ENCODE measurements at regions not wholly inside any gene's neighbourhood (a gene's known extent, or its start where the extent isn't known, plus 50 kb on each side); places are given as distances from the start of the nearest gene placed in this dataset.
"Not testable (repeated sequence)": the region's sequence is repeated elsewhere in the genome, so short reads cannot be mapped to it uniquely, and the experiment has no call there.

DNA sequence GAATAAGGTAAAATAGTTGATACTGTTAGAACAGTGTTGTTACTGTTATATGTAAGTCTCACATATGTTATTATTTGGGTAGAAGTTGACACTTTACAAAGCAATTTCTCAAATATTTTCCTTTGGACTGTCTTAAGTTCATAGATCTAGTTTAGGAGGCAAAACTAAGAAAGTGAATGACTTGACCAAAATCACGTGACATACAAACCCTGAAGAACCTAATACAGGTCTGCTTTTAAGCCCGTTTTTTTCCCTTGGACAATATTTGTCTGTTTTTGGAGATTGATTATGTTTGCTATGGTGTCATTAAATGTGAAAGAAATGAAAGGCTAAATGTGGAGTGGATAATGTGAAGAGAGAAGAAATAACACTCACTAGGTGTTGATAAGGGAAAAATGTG is 644.9 kb upstream of the PITX2 start:
- DNase-seq (ENCODE audit: low read depth) = no peak

DNA sequence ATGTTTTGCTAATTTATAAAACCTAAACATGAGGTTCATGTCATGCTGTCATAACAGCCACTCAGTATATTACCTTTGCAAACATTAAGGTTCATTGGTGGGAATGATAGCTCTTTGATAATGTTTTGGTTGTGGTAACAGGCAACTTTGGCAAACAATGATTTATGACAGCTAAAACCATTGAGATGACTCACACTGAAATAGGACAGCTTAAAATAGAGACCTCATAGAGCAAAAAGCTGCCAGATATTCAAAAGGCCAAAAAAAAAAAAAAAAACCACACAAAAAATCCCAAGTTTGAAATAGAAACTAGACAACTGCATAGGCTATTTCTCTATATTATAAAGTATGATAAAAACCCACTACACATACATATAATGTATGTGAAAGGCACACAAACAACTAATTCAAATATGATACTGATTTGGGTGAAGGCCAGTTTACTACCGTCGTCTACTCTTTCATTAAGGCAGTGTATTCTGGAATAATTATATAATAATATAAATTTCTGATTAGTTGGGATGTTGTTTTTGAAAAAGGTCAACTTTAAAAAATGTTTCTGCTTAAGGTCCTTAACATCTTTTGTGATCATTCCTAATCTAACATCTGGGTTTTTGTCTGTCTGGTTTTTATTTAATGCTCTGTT is 646.0 kb upstream of the PITX2 start:
- no peak for DNase-seq (ENCODE audit: low read depth)

DNA sequence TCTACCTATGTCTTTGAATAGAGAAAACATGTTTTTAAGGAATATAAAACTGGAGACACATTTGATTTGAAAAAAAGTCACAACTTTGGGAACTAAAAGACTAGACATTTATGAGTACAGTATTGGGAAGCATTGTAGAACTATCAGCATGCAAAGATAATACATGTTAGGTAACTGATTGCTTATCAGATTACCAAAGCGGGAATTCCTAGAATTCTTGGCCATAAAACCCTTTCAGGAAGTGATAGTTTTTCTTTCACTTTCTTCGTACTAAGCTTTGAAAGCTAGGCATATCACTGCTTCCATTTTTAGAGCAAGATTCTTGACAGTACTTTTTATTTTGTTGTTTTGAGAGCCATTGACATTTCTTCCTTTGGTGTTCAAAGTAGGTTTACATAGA is 646.6 kb upstream of the PITX2 start:
- no peak for DNase-seq (ENCODE audit: low read depth)

DNA sequence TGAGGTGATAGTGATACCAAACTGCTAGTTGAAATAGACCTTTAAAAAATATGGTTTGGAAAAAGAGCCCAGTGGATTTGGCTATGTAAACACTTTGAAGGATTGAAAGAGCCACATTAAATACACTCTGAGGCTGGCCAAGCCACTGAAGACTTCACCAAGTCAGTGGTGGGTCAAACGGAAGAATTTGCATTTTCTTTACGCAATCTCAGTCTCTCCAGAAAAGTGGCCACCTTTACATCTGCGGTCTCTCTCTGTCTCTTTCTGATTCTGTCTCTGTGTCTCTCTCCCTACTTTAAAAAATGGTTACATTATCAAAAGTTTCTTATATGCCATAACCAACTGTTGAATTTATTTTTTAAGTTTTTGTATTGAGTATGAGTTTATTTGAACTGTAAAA is 651.2 kb upstream of the PITX2 start:
- no peak for DNase-seq (ENCODE audit: low read depth)

DNA sequence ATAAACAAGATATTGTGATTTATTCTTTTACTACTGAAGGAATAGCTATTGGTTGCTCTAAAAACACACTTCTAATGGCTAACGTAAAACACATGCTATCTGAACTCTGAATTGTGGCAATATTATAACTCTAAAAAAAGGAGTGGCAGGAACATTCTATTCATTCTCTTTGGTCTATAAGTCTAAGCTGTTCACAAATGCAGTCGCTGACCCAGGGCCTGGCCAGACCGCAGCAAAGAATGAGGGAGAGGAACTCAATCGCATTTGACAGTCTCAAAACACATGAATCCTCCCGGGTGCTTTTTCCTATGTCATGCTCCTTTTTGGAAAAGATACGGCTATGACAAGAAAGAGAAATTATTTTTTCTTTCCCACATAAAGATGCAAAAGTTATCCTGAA is 651.6 kb upstream of the PITX2 start:
- no peak for DNase-seq (ENCODE audit: low read depth)

DNA sequence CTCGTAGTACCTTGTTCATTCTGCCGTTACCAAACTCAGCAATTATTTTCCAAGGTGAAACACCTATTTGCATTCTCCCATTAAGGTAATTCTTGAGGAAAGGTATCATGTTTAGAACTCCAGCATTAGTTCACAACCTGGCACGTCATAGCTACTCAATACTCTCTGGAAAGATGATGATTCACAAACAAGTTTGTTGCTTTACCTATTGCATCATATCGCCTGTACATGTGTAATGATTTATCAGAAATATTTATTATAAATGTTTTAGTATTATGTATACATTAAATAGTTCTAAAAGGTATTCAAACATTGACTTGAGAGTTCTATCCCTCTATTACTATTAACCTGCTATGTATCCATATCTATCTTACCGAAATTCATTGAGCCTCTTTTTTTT is 658.3 kb upstream of the PITX2 start:
- no peak for DNase-seq (ENCODE audit: low read depth)

DNA sequence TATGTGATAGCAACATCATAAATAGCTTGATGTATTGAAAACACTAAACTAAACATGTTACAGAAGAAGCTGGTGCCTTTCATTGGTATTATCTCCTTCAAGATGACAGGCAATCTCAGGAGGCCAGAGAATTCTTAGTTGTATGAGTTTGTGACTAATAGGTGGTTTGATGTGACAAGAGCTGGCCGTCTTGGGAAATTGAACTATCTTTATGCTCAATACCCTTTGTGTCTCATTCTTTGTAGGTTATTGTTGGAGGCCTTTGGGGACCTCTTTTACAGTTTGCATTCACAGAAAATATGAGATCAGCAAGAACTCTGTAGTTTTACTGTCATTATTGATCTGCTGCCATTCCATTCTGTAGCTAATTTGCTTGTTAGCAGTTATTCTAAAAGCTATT is 659.2 kb upstream of the PITX2 start:
- DNase-seq (ENCODE audit: low read depth) = no peak

DNA sequence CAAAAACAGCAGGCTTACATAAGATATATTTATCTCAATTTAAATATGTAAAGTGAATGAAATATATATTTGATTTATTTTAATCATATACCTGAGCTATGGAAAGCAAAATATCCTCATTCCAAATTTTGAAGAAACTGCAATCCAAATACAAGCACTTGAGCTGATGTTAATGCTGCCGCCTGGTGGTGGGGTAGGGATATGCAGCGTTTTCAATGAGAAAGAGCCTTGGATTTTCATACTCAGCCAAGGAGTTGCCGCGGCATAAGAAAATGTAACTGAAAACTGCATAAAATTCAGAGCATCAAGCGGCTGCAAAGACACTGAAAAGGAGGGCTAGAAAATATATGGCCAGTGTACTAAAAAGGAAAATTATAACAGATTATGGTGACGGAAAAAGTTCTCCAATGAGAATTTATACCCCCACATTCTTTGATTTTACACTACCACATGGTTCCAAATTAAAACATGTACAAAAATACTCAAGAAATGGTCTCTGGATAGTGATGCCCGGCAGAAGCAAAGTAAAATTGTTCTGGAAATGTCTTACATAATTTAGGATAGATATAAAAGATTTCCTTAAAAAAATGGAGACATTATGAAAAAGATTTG is 660.3 kb upstream of the PITX2 start:
- DNase-seq (ENCODE audit: low read depth) = no peak

DNA sequence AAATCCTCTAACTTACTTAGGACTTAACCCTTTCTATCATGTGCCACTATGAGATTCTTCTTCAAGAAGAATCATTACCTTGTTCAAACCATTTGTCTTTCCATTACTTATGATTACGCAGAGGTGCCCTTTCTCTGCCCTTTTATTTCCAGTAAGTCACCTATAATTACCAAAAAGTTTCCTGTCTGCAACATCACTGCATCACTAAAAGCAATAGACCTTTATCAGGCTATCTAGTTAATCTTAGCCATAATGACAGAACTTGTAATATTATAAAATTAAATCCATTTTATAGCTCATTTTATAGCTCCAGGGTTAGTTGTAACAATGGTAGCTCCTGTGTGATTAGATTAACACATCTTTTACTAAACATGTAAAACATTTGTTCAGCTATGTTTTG is 673.6 kb upstream of the PITX2 start:
- no peak for DNase-seq (ENCODE audit: low read depth)

DNA sequence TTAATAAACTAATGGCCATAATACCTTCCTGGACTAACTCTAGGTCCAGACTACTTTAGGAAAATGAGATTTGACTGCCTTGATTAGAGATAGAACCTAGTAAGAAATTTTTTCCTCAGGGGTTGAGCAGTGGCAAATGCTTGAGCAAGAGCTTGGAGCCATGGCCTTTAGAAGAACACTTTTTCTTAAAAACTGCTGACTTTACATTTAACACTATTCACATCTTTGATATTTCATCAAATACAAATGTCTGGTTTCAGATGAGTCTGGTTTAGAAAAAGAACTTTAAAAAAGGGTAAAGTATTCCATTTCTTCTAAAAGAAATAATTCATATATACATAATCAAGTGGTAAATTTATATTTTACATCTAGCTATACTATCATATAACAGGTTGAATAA is 680.9 kb upstream of the PITX2 start:
- DNase-seq (ENCODE audit: low read depth) = no peak

DNA sequence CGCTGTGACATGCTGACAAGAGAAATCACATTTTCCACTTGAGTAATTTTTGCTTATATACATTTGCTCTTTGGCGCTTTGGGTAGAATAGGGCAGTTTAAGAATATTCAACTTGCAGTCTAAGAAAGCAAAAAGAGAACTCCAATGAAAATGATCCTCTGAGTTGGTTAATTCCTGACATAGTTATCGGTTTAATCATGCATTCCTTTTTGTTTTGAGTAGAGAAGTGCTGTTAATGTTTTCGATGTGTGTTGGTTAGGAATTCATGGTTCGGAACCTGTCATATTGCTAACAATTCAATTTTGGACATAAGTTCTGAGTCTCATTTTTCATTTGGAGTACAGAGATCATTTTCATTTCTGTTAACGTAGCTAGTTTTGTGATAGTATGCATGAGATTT is 700.6 kb upstream of the PITX2 start:
- DNase-seq (ENCODE audit: low read depth) = no peak

DNA sequence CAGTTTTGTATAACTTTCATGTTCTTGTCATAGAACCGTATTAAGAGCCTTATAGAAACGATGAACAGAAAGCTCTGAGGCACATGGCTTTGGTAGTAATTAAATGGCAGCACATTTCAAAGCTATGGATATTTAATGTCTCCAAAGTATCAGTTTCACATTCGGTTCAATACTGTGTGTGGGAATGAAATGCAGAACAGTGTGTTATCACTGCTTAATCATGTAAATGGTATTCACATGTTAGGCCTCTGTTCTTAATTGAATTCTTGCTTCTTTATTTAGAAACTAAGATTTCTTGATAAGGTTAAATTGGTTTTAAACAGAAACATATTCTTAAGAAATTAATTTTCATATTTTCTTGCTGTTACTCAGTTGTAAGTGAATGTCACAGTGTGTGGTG is 701.0 kb upstream of the PITX2 start:
- no peak for DNase-seq (ENCODE audit: low read depth)

DNA sequence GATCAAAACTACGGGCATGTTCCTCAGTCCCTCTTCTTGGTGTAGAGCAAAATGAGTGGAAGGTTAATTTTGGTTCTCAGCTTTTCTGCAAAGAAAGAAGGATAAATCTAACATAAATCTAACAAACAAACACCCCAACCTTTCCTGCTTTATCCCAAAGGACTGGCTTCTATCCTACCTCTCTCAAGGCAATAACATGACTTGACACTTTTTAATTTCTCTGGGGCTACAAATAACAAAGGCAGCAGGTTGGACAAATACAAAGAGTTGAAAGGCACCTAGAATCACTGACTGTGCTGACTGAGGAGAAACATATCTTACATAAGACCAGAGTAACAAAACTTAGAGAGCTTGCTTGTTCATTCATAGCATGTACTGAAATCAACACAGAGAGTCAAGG is 703.6 kb upstream of the PITX2 start:
- DNase-seq (ENCODE audit: low read depth) = no peak

DNA sequence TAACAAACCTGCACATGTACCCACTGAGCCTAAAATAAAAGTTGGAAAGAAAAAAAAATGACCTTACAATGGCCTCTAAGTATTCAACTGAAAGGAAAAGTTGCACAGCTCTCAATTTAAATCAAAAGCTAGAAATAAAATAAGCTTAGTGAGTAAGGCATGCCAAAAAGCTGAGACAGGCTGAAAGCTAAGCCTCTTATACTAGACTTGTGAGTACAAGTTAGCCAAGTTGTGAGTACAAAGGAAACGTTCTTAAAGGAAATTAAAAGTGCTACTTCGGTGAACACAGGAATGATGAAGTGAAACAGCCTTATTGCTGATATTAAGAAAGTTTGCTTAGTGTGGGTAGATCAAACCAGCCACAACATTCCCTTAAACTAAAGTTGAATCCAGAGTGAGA is 707.9 kb upstream of the PITX2 start:
- DNase-seq (ENCODE audit: low read depth) = no peak

DNA sequence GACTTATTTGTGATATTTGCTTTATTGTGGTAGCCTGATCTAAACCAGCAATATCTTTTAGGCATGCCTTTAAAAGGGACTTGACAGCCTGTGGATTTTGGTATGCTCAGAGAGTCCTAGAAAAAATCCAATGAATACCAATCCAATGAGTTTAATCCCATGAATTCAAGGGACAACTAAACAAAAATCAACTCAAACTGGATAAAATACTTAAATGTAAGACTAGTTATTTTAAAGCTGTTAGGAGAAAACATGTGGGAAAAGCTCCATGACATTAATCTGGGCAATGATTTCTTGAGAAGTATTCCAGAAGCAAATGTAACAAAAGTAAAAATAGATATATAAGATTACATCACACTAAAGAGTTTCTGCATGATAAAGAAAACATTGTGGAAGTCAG is 711.5 kb upstream of the PITX2 start:
- DNase-seq (ENCODE audit: low read depth) = no peak

DNA sequence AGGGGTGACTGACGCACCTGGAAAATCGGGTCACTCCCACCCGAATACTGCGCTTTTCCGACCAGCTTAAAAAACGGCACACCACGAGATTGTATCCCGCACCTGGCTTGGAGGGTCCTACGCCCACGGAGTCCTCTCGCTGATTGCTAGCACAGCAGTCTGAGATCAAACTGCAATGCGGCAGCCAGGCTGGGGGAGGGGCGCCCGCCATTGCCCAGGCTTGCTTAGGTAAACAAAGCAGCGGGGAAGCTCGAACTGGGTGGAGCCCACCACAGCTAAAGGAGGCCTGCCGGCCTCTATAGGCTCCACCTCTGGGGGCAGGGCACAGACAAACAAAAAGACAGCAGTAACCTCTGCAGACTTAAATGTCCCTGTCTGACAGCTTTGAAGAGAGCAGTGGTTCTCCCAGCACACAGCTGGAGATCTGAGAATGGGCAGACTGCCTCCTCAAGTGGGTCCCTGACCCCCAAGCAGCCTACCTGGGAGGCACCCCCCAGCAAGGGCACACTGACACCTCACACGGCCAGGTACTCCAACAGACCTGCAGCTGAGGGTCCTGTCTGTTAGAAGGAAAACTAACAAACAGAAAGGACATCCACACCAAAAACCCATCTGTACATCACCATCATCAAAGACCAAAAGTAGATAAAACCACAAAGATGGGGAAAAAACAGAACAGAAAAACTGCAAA is 714.5 kb upstream of the PITX2 start:
- DNase-seq (ENCODE audit: low read depth) = not testable (repeated sequence)

DNA sequence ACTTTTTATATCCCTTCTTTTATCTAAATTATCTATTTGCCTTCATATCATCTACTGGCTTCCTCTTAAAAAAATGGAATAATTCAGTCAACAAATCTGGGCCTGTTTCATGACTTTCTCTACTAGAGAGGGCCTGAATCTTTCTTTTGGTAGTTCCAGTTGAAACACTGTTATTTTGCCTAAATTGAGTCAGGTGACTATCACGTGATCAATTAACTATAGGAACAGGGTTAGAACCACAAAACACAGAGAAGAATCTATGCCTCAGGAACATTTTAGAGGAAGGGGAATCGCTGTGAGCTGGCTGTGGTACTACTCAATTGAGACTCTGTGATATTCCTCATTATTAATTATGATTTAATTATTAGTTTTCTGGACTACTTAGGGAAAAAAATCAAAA is 736.7 kb upstream of the PITX2 start:
- no peak for DNase-seq (ENCODE audit: low read depth)

DNA sequence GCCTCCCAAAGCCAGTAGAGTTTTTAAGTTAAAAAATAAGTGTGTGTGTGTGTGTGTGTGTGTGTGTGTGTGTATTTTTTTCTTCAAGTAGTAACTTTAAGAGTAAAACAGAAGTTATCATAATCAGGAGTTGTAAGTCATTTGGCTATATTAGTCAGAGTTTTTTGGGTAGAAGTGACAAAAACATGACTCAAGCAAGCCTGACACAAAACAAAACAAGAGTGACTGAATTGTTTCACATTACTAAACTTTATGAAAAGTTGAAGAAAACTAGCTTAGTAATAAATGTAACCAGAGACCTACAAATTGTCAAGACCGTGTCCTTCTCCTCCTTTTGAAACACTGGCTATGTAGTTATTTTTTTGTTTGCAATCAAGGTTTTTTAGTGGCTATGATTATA is 738.0 kb upstream of the PITX2 start:
- DNase-seq (ENCODE audit: low read depth) = no peak

DNA sequence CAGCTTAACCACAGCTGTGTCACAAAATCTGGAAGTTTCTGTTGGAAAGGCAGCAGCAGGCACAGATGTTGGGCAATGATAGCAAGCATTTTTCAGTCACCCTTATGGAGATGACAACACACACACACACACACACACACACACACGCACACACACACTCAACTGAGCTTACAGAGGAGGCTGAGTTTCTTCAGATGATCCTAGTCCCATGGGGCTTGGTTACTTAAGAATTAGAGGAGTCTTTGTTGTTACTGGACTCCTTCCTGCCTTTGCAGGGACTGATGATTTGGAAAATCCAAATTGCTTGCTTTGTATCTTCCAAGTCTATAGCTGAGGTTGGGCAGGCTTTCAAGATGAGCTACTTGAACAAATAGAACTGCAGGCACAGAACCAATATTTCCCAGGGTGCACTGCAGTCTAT is 740.1 kb upstream of the PITX2 start:
- DNase-seq (ENCODE audit: low read depth) = no peak

DNA sequence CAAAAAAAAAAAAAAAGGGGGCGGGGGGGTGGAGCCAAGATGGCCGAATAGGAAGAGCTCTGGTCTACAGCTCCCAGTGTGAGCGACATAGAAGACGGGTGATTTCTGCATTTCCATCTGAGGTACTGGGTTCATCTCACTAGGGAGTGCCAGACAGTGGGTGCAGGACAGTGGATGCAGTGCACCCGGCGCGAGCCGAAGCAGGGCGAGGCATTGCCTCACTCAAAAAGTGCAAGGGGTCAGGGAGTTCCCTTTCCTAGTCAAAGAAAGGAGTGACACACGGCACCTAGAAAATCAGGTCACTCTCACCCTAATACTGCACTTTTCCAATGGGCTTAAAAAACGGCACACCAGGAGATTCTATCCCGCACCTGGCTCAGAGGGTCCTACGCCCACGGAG is 755.0 kb upstream of the PITX2 start:
- DNase-seq (ENCODE audit: low read depth) = not testable (repeated sequence)

DNA sequence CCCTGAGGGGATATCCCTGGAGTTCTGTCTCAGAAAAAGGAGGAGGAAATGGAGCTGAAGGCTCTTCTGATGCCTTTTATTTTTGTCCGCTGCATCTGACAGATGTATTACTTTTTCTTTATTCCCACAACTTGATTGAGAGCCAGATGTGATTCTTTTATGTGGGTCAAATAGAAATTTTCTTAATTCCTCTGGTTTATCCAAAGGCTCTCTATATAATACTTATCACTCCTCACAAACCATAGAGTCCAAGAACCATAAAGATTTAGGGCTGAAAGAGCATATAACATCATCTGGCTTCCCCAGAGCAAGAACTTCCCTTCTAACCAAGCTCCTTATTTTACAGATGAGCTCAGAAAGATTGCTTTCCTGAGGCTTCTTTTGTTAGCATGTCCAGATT is 756.7 kb upstream of the FAM241A start:
- no peak for DNase-seq (ENCODE audit: low read depth)

DNA sequence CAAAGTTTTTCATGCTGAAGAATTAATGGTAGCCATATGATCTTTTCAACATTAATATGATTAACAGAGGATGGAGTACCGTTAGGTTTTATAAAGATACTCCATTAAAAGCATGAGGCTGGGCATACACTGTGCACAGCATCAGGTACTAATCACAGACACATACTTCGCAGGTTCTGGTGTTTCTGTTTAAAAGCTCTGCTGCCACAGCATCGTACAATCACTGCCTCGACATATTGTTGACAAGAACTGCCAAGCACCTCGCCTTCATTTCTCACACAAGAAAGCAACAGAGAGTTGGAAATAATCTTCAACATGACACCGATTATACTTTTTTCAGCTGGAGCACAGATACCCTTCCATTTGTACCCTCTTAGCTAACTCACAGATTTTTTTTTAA is 753.4 kb upstream of the FAM241A start:
- no peak for DNase-seq (ENCODE audit: low read depth)

DNA sequence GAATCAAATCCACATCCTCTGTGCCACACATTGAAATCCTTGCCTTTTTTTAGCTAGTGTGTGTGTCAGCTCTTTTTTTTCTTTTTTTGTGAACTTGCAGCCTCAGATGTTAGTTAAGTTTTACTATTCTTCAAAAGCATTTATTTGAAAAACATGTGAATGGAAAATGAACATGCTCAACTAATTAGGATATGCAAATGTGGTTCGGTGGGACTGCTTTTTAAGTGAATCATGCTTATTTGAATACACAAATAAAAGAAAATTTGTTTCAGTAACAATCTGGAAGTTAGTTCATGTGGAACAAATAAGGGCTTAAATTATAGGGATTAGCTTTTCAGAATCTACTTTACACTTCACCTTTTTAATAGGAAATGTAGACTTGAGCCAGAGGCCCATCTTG is 751.5 kb upstream of the FAM241A start:
- no peak for DNase-seq (ENCODE audit: low read depth)

DNA sequence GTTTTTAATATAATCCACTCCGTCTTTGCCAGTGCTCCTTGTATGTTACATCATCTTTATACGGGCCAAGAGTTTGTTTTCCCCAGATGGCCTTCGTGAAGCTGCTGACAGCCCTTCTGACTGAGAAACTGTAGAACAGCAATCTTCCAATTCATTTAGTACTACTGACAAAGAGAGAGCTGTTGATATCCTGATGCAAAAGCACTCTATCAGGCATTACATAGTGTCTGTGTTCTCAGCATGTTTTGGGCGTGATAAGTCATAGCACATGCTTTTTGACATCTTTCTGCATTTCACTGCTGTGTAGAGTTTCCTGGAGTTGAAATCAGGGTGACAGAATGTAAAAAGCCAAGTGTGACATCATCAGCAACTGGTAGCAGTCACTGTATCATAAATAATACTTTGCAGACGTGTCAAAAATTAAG is 746.3 kb upstream of the FAM241A start:
- peak; percentile 51 for DNase-seq (ENCODE audit: low read depth)
